Tibial nerve (tissue), 4 donors: ENCODE measurements at regions not wholly inside any gene's neighbourhood (a gene's known extent, or its start where the extent isn't known, plus 50 kb on each side); places are given as distances from the start of the nearest gene placed in this dataset.

Experiments
- DNase-seq, 2 donors: peaks; one replicate each; pipeline ENCODE4 v3.0.0-alpha.2; 2019; ENCODE audit warnings: low spot score in 2 of 2
- H3K27ac ChIP-seq, 4 donors: fragments of 200-600 bp; sonication (generic) in 3 of 4; one replicate each; pipeline ENCODE4 v1.5.1; 2017 to 2019; ENCODE audit warnings: mild to moderate bottlenecking in 1 of 4
- H3K27me3 ChIP-seq, 2 donors: fragments of 200-600 bp; sonication (generic) in 1 of 2; one replicate each; pipeline versions ENCODE4 v1.5.1 to v1.6.0; 2017 to 2019
- H3K36me3 ChIP-seq, 3 donors: fragments of 200-600 bp; sonication (generic); one replicate each; pipeline ENCODE4 v1.5.1; 2018 to 2019
- H3K4me1 ChIP-seq, 4 donors: fragments of 200-600 bp; sonication (generic) in 3 of 4; one replicate each; pipeline ENCODE4 v1.5.1; 2017 to 2019
- H3K4me3 ChIP-seq, 4 donors: fragments of 200-600 bp; sonication (generic) in 3 of 4; one replicate each; pipeline ENCODE4 v1.5.1; 2017 to 2019; ENCODE audit warnings: mild to moderate bottlenecking in 1 of 4, moderate library complexity in 1 of 4
- H3K9me3 ChIP-seq, 4 donors: fragments of 200-600 bp; sonication (generic) in 3 of 4; one replicate each; pipeline ENCODE4 v1.5.1; 2017 to 2019
- EP300 ChIP-seq, 2 donors: sonication (generic); formaldehyde crosslinking; IDR thresholded peaks; one replicate each; pipeline ENCODE4 v1.6.1; 2017; ENCODE audit warnings: antibody characterized with exemption in 2 of 2, mild to moderate bottlenecking in 1 of 2
- POLR2A ChIP-seq, 2 donors: fragments of 450-650 bp; IDR thresholded peaks; one replicate each; pipeline ENCODE4 v1.6.1; 2017; ENCODE audit warnings: antibody characterized with exemption in 2 of 2, mild to moderate bottlenecking in 2 of 2, moderate library complexity in 2 of 2
- WGBS, 2 donors: methylation state at CpG; one replicate each; pipeline ENCODE4 v1.1.5; 2018; 5-methylcytosine and 5-hydroxymethylcytosine counted together
- TF ChIP-seq, protein P1 (sequence below), 5 experiments: fragments of 200-600 bp in 3 of 5; fragments of 450-650 bp in 2 of 5; sonication (generic) in 3 of 5; IDR thresholded peaks; one replicate each; pipeline ENCODE4 v1.5.1; 2016 to 2019; ENCODE audit warnings: antibody characterized with exemption in 5 of 5, mild to moderate bottlenecking in 3 of 5, moderate library complexity in 2 of 5

DNA sequence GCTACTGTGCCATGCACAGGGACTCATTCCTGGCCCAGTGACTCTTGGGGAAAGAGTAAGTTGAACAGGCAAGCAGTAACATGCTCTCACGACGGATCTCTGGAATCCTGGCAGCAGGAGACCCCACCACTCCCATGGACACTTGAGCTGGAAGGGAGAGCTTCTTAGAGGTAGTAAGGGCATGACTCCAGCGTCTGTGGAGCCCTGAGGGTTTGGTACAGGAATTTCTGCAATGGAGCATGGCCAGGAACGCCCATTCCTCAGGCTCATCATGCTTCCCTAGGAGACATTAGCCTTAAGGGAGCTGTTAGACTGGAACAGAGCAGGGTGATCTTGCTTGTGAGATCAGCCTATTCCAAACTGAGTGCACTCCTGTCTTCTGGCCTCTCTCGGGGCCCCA is 212.9 kb downstream of the MAT2B start:
- 48 to 58% methylated on average over 3 to 5 of the region's 5 CpGs for WGBS, 2 donors

DNA sequence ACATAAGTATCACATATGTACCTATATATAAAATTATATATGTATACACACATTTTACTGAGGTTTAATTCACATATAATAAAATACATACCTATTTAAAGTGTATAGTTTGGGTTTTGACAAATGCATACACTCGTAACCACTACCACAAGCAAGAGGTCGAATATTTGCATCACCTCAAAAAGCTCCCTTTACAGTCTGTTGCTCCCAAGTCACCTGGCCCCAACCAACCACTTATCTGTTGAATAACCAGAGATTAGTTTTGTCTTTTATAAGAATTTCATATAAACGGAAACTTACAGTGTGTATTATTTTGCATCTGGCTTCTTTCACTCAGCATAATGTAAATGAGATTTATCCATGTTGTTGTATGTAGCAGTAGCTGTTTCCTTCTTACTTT is 218.9 kb downstream of the MAT2B start:
- WGBS, 2 donors = 75 to 89% methylated on average over 3 of the region's 3 CpGs
- no peak for DNase-seq
- no peak overlapping the region for H3K27ac ChIP-seq
- no peaks in the 10 kb centered on the region for H3K27me3 ChIP-seq
- no peaks in the 10 kb centered on the region for H3K36me3 ChIP-seq
- no peaks in the 10 kb centered on the region for H3K4me1 ChIP-seq
- H3K4me3 ChIP-seq = no peak overlapping the region
- TF ChIP-seq, protein P1, sequence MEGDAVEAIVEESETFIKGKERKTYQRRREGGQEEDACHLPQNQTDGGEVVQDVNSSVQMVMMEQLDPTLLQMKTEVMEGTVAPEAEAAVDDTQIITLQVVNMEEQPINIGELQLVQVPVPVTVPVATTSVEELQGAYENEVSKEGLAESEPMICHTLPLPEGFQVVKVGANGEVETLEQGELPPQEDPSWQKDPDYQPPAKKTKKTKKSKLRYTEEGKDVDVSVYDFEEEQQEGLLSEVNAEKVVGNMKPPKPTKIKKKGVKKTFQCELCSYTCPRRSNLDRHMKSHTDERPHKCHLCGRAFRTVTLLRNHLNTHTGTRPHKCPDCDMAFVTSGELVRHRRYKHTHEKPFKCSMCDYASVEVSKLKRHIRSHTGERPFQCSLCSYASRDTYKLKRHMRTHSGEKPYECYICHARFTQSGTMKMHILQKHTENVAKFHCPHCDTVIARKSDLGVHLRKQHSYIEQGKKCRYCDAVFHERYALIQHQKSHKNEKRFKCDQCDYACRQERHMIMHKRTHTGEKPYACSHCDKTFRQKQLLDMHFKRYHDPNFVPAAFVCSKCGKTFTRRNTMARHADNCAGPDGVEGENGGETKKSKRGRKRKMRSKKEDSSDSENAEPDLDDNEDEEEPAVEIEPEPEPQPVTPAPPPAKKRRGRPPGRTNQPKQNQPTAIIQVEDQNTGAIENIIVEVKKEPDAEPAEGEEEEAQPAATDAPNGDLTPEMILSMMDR (IDR thresholded peaks at IDR 0.05) = no peak
- TF ChIP-seq EP300 (IDR thresholded peaks at IDR 0.05) (no peak), POLR2A (IDR thresholded peaks at IDR 0.05) (no peak)
- no peaks in the 10 kb centered on the region for H3K9me3 ChIP-seq

More for the DNA sequence above, 212.9 kb downstream of the MAT2B start:
- DNase-seq = no peak
- Histone ChIP-seq H3K9me3 (no peaks in the 10 kb centered on the region), H3K4me1 (no peaks in the 10 kb centered on the region), H3K27me3 (no peaks in the 10 kb centered on the region), H3K4me3 (no peak overlapping the region), H3K27ac (no peak overlapping the region), H3K36me3 (no peaks in the 10 kb centered on the region)
- TF ChIP-seq, protein P1 (IDR thresholded peaks at IDR 0.05) = no peak
- TF ChIP-seq EP300 (IDR thresholded peaks at IDR 0.05) = no peak
- TF ChIP-seq POLR2A (IDR thresholded peaks at IDR 0.05) = no peak

DNA sequence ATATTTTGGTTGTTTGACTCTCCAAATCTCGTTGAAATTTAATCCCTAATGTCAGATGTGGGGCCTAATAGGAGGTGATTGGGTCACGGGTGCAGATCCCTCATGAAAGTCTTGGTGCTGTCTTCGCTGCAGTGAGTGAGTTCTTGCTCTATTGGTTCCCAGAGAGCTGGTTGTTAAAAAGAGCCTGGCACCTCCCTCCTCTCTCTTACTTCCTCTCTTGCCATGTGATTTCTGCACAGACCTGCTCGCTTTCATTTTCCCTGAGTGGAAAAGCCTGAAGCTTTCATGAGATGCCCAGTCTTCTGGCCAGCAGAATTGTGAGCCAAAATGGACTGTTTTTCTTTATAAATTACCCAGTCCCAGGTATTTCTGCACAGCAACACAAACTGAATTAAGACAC is 221.6 kb downstream of the MAT2B start:
- Histone ChIP-seq H3K9me3 (no peaks in the 10 kb centered on the region), H3K27me3 (no peaks in the 10 kb centered on the region), H3K27ac (no peak overlapping the region), H3K4me1 (no peaks in the 10 kb centered on the region), H3K4me3 (no peak overlapping the region), H3K36me3 (no peaks in the 10 kb centered on the region)
- no peak for DNase-seq
- WGBS, 2 donors = 51 to 53% methylated on average over 4 of the region's 4 CpGs
- TF ChIP-seq POLR2A (IDR thresholded peaks at IDR 0.05) = no peak
- TF ChIP-seq, protein P1 (IDR thresholded peaks at IDR 0.05) = no peak
- no peak for TF ChIP-seq EP300 (IDR thresholded peaks at IDR 0.05)

DNA sequence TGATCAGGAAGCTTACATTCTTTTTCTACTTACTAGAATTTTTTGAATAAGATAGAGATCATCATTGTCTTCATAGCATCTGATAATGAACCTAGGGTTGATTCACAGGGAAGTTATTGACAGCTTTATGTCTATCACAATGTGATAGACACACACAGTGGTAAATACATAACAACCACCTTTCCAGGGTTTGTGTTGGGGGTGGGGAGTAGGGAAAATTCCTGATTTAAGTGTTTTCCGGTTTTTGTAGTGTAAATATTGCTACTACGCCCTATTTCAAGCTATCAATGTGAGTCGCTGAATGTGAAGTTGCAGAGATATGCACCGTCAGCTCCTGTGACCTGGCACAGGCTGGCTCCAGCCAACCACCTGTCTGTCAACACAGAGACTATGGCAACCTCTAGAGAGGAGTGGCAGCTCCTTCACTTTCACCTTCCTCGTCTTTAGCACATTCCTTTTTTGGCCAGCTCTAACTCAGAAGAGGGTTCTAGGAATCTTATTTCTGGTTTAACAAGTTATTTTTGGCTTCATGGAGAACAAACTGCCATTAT is 224.9 kb downstream of the MAT2B start:
- Histone ChIP-seq H3K4me3 (no peak overlapping the region), H3K27me3 (no peaks in the 10 kb centered on the region), H3K36me3 (no peaks in the 10 kb centered on the region), H3K9me3 (no peaks in the 10 kb centered on the region), H3K27ac (no peak overlapping the region), H3K4me1 (no peaks in the 10 kb centered on the region)
- no peak for DNase-seq
- WGBS, 2 donors = 67 to 76% methylated on average over 5 of the region's 5 CpGs
- TF ChIP-seq POLR2A (IDR thresholded peaks at IDR 0.05) (no peak), EP300 (IDR thresholded peaks at IDR 0.05) (no peak)
- TF ChIP-seq, protein P1 (IDR thresholded peaks at IDR 0.05) = no peak

DNA sequence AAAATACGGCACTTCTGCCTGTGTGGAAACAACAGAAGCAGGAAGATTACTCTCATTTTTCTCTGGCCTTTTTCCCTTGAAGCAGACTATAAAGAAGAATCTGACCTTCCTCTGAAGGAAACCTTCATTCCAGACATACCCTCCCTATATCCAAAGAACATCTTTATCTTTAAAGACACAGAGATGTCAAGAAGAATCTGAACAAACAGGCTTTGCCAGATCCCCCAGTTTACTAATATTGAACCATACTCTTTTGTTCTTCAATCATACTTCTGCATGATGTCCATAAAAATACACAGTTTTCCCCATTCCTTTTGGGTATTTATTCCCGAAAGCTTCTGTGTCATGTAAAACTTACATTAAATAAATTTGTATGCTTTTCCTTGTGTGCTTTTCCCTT is 225.8 kb downstream of the MAT2B start:
- Histone ChIP-seq H3K4me3 (no peak overlapping the region), H3K4me1 (no peaks in the 10 kb centered on the region), H3K36me3 (no peaks in the 10 kb centered on the region), H3K27ac (no peak overlapping the region), H3K9me3 (no peaks in the 10 kb centered on the region), H3K27me3 (no peaks in the 10 kb centered on the region)
- TF ChIP-seq EP300 (IDR thresholded peaks at IDR 0.05) (no peak), POLR2A (IDR thresholded peaks at IDR 0.05) (no peak)
- TF ChIP-seq, protein P1 (IDR thresholded peaks at IDR 0.05) = no peak
- DNase-seq = no peak
- 81 to 88% methylated on average over 2 of the region's 2 CpGs for WGBS, 2 donors
